Activated gamma-delta T cell treated with Interleukin-2 at 50 U/mL for 16 hours (primary cell): ENCODE measurements at regions not wholly inside any gene's neighbourhood (a gene's known extent, or its start where the extent isn't known, plus 50 kb on each side); places are given as distances from the start of the nearest gene placed in this dataset.

Source experiments
- DNase-seq: peaks from one replicate; pipeline ENCODE4 v3.0.0-alpha.2; 2020

DNA sequence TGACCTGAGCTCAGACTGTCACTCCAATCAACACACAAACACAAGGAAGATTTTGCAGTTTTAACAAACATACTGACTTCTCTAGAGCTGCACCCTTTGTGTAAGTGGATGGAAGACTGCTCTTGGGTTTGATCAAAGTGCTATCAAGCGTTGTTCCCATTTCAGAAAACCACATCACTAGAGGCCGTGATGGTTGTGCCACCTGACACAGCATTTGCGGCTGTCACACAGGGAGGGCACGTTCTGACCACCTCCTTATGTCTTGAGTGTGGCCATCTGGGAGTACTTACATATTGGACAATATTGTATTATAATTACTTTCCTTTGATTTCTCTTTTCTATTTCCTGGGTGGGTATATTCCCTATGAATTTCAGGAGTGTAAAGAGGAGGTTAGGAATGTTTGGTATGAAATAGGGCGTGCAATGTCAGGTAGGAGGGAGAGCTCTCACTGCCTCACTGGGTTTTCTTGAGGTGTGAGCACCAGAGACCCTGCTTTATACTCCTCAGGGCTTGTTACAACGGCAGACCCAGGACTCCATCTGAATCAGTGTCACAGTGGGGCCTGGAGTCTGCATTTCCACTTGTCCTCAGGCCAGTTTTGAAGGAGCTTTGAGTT is 74.3 kb downstream of the SYNE3 start:
- no peak for DNase-seq

DNA sequence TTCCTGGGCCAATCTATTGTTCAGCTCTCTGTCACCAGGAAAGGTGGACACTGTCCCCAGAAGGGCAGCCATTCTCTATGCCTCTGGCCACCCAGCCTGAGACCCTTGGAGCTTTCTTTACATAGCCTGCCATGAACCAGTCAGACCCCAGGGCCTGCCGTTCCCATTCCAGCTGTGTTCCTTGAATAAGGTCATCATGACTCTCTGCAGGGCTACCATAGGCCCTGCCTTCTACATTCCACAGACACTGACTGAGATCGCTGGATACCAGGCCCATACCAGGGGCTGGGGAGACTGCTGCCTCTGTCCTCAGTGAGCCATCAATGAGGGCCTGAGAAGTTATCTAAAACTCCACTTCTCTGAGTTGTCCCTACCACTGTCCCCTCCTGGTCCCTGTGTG is 75.5 kb downstream of the SYNE3 start:
- no peak for DNase-seq

DNA sequence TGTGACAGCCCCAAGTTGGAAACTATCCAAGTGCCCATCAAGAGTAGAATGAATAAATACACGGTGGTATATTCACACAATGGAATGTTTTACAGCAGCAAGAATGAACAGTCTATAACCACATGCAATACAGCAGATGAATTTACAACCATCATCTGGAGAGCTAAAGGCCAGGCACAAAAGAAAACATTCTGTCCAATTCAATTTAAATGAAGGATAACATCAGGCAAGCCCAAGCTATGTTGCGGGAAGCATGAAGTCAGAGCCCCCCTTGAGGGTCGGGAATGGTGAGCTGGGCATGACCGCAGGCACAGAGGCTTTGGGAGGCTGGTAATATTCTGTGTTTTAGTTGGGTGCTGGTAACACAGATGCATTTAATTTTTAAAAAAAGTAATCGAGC is 76.0 kb downstream of the SYNE3 start:
- no peak for DNase-seq

DNA sequence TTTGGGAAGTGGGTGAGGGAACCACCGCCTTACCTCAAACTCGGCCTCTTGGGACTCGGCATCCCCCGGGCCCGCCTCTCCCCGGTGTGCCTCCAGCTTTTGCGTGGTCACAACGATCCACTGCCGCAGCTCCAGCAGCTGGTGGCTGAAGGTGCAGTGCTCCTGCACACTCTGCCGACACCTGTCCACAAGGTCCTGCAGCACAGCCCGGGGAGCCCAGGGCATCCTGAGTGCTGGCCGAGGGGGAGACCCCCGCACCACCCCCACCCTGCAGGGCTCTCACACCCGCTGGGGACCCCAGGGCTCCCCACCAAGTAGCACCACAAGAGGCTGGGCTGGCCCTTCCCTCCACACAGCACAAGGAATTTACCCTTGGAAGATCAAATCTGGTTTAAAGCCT is 76.6 kb downstream of the SYNE3 start:
- DNase-seq = no peak

DNA sequence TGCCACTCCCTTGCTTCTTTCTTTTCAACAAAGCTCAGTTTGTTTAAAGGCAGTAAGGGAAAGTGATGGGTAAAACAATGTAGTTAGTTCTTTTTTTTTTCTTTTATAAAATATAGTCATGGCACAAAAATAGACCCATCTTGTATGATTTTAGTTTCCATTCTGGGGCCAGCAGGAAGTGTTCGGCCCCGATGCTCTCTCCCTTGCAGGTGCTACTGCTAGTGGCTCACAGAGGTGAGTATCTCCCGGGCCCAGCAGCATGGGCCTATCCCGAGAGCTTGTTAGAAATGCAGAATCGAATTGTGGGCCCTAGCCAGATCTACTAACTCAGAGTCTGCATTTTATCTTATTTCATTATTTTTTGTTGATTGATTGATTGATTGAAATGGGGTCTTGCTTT is 78.7 kb downstream of the SYNE3 start:
- no peak for DNase-seq

DNA sequence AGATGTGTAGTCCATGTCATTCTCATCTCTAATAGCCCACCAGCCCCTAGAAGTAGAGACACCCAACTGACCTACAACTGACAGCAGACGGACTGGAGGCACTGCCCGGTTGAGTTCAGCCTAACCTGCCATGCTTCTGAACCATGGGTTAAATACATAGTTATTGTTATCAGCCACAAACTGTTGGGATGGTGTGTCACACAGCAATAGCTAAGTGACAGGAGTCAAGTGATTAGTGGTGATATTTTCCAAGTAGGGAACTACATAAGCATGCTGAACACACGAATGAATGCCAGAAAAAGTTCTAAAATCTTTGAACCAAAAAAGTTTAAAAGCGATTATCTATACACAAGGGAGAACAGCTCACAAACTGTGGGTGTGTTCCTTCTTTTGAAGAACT is 80.1 kb downstream of the SYNE3 start:
- DNase-seq = no peak

DNA sequence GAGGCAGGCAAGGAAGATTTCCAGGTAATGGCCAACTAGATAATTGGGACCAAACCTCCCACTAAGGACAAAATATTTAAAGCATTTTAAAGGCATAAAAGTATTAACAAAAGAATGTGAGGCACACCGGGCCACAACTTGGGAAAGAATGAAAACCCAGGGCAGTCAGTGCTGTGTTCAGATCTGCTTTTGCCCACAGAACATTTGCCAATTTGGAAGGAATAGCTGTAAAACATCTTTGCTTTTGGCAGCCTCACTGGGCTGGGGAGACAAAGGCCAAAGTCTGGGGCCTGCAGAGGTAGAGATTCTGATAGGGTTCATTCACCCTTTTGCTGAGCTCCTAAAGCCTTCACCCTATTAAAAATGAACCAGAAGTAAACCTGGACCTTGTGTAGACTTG is 82.3 kb downstream of the SYNE3 start:
- DNase-seq = no peak

DNA sequence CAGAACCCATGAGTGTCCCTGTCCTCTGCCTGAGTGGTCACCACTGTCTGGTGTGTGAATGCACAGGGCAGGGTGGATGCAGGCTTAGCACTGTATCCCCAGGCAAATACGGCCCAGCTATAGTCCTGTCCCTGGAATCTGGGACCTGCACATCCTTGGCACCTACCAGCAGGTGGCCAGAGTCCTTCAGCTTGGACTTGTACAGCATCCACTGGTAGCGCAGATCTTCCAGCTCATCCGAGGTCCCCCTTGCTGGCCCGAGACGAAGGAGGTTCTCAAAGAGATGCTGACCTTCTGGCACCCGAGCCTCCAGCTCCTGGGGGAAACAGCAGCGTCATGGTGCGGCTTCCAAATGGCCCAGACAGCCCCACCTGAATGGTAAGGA is 83.4 kb downstream of the SYNE3 start:
- no peak for DNase-seq

DNA sequence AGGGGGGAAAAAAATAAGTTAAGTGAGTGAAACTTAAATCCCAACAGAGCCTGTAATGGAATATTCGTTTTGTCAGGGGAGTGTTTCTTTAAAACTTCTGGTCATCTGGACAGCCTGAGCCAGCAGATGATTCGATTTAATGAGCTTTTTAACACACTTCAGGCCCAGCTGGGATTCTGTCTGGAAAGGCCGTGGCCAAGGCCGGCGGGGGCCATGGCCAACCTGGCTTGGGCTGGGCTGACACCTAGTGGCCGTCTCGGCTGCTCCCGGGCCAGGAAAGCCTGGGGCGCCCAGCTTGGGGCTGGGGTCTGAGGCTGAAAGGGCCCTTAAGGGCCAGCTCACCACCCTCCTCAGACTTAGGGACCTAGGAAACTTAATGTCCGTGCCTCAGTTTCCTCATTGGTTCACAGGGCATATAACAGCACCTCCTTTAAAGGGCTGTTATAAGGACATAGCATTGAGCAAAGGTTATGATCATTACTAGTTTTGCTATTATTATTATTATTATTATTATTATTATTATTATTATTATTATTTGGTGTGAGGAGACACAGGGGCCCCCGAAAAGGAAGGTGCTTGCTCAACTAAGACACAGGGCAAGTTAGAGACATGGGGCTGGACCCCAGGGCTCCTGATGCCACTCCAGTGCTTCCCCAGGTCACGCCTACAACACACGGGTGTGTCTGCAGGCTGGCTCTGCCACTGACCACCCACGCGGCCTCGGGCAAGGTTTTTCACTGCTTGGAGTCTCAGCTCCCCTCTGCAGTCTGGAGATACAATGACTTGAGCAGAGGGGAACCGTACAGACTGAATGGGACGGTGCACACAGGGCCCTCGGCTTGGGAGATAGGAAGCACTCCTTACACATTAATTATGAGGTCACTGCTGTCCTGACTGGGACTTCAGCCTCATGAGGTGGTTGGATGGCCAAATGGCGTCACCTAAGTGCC is 84.0 kb downstream of the SYNE3 start:
- no peak for DNase-seq

DNA sequence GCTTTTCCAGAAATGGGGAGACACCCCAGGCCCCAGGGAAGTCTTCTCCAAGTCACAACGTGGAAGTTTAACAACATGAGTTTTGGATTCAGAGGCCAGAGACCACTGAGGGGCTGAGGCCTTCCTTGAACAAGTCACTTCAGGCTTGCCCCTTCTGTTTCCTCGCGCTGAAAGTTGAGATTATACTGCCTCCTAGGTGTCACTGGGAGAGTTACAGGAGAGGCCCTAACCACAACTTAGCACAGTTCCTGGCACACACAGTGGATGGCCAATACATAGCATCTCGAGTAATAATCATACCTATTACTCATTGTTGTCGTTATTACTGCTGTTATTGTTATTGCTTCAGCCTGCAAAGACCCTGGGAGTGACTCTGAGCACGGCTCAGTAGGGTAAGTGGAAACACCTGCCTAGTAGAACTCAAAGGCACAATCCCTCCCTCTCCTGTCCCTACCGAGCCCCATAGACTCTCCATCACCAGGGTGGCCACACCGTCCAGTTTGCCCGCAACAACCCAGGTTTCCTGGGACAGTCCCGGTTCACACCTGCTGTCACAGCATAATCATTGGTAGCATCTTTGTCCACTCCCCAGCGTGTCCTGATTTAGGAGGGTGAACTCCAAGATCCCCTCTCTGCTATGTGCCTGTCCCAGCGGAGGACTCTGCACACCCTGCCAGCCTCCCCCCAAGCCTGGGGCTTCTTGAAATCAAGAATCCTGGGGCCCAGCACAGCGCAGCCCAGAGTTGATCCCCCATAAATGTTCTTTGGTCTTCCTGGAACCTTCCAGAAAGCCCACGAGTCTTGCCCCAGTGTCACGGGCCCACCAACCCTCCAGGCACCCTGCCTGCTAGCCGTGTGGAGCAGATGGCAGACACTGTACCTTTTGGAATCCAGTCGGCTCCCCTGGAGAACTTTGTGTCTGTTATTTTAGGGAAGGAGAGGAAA is 85.0 kb downstream of the SYNE3 start:
- DNase-seq = no peak

DNA sequence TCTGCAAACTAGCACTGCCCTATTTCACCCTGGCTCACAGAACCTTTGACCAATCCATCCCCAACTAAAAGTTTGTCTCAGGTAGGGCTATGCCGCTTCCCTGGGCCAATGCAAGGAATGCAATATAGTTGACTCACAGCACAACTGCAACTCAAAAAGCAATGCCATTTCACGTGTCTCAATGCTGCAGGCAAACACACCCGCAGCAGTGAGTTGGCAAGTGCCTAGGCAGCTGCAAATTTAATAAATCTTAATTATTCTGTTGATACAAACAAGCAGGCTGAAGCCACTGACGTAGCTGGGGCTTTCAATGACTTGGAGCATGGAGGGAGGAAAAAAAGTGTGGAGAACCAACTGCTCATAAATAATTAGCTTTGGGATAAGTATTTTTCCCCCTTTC is 87.9 kb downstream of the SYNE3 start:
- DNase-seq = no peak

DNA sequence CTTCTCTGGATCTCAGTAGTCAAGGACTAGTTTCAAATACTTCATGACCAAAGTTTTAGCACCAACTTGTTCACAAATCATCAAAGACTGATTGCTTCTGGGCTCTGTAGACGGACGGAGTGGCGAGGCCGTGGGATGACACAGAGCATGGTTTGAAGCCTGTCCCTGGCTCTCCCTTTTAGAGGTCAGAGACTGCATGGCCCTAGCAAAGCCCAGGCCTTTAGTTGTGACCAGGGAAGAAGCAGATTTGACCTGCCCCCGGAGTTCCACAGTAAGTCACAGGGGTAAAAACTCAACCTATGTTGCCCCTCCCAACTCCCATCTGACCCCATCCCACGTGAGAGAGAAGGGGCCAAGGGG is 90.4 kb downstream of the SYNE3 start:
- DNase-seq = no peak

DNA sequence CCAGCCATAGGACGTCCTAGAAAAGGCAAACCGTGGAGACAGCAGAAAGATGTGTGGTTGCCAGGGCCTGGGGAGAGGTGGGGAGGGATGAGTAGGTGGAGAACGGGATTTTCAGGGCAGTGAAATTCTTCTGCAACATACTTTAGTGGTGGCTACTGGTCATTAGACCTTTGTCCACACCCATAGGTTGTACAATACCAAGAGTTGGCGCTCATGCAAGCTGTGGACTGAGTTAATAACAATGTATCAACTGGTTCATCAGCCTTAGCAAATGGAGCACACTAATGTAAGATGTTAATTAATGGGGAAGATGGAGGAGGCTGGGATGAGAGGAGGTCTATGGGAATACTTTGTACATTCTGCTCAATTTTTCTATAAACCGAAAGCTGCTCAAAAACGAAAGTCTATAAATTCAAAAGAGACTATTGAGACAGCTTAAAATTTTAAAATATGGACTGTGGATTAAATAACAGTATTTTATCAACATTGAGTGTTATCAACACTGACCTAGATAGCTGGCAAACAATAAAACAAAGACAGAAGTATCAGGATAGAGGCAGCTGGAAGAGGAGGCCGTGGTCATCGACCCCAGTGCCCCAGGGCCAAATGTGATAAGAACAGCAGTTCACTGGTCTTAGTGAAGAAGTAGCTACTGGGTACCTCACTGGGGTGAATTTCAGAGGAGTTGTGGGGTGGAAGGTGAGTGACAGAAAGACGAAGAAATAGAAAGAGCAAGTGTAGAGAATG is 90.9 kb downstream of the SYNE3 start:
- no peak for DNase-seq

DNA sequence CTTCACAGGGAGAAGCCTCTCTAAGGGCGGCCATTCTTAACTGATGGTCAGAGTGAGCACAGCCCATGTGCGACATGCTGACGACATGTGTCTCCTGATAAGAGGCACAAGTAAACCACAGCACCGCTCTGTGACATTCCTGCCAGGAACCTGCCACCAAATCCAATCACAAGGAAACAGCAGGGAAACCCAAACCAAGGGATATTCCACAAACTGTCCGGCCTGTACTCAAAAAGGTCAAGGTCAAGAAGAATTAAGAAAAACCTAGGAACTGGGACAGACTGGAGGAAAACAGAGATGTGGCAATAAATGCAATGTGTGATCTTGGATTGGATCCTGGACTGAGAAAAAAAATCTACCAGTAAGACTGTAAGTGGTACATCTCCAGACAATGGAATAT is 91.9 kb downstream of the SYNE3 start:
- DNase-seq = no peak

DNA sequence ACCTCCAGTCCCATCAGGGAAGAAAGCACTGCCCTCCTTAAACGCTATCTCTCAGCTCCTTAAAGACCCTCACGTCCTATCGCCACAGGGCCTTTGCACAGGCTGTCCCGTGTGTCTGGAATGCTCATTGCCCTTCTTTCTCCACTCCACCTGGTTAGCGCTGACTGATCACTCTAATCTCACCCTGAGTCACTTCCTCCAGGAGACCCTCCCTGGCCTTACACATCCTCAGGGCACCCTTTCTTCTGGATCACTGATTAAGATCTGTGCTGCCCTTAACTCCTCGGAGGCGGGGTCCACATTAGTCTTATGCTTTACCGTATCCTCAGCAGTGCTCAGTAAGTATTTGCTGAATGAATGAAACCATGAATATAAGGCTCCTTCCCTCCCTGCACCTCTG is 94.7 kb downstream of the SYNE3 start:
- DNase-seq = no peak

DNA sequence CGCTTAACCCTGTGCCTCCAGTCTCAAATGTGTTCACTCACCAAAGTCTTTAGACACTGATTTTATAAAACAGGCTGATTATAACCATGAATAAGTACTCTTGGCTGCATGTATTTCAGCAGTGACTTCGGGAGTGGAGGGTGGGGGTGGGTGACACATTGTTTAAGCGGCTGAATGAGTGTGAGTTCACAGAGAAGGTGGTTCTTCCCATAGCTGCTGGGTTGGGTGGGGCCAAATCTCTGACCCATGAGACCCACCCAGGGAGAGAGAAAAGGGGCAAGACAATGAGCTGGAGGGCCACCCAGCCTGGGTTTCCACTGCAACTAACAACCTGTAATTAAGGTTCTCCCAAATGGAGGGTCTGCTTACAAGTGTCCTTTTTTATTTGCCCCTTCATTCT is 96.4 kb downstream of the SYNE3 start:
- DNase-seq = no peak

DNA sequence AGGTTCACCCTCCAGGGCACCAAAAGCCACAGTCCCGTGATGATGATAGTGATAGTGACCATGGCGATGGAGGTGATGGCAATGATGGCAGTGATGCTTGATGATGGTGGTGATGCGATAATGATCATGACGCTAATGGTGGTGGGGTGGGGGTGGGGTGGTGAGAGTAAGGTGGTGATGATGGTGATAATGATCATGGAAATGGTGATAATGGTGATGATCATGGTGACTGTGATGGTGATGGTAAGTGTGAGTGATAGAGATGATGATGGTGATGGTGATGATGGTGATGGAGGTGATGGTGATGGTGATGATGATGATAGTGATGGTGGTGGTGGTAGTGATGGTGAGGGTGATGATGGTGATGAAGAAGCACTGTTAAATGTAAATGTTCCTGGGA is 96.9 kb downstream of the SYNE3 start:
- DNase-seq = no peak

DNA sequence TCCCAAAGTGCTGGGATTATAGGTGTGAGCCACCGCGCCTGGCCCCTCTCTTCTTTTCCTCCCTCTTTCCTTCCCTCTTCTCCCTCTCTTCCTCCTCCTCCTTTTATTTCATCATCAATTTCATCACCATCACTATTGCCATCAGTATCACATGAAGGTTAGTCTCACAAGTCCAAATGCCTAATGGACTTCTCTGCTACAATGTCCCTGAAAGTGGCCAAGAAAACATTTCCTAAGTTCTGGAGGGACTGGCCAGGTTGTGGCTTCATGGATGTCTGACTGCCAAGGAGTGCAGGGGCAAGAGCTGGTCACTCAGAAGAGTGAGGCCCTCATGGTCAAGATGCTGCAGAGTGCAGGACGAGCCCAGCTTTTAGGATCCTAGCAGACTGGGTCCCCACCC is 97.6 kb downstream of the SYNE3 start:
- DNase-seq = no peak

DNA sequence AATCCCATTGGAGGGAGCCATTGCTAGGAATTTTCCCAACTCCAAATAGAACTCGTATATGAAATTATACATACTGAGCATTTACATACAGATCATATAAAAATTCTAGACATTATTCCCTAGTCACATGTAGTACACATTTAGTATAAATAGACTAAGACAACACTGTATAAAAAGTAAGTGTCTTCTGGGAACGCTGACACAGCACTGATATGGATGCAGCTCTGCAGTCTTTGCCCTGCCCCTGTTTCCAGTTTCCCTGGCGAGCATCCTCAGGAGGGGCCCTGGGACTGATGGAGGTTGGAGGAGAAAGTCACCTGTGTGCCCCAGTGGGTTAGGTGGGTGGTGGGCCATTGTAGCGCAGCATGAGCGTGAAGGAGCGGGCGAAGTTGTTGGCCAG is 97.8 kb upstream of the CLMN start:
- DNase-seq = no peak

DNA sequence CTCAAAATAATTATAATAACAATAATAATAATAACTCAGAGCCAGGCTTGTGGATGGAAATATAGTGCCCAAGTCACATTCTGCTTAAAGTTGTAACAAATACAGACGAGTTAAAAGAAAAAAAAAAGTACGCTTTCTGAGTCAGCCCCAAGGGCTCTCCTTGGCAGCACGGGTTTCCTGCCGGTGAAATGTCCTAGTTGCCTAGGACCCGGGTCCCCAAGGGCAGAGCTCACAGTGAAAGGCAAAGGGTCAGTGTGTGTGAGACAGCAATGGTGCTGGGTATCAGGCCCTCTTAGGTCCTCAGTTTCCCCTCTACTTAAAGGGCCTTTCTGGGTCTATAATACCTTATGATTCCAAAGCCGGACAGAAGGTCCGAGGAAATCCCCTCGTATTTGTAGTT is 96.3 kb upstream of the CLMN start:
- no peak for DNase-seq

DNA sequence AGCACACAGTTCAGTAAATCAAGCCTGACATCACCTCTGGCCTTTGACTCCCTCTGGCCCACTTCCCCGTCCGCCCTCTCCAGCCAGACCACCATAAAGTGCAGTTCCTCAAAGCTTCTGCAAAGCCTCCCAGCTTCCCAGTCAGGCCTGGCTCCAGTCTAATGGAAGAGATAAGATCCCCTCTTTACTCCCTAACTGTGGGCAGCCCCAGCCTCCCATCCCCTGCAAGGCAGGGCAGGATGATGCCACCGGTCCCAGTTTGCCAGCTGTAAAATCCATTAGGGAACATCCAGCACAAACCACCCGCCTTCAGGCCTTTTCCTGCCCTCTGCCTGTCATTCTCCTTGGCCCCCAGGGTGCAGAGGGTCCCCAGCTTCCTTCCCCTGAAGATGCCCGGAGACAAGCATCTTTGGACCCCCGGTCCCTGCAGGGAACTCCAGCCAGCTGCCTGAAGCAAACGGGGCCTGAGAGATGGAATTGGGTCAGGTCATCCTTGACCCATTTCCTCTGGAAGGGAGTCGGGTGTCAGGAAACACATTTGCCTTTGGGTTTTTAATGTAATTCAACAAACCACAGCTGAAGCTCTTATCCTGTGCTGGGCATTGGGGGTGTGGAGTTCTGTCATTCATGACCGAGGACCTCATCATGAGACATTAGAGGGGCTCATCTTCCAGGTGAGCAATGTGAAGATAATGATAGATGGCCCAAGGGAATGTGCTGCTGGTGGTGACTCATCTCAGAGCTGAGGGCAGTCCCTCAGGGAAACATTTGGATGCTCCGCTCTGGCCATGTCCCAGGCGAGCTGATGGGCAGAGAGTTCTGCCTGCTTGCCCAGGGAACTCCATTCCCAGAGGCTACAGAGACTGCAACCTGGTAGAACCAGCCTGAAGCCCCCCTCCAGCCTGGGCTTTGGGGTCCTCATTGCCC is 93.8 kb upstream of the CLMN start:
- no peak for DNase-seq

DNA sequence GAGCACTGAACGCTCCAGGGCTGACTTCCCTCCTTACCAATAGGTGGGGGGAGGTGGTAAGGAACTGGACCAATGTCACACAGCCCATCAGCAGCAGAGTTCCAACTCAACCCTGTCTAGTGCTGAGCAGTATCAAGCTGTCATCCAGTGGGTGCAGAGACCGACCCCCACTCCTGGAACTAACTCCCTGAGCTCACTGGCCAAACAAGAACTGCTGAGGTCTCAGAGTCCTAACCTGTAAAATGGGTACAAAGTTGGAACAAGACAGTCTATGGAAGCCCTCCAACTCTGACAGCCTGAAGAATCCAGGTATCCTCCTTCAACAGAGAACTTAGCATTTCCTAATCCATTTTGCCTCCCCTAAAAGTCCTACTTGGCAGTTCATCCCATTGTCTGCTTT is 91.1 kb upstream of the CLMN start:
- DNase-seq = no peak
